K562 (cell line): ENCODE measurements at regions not wholly inside any gene's neighbourhood (a gene's known extent, or its start where the extent isn't known, plus 50 kb on each side); places are given as distances from the start of the nearest gene placed in this dataset.

Experiments used
- ATAC-seq: fragments of 200-7000 bp; cut with Tn5 transposase; 3 replicates; pipeline ENCODE4 v1.9.1; 2020; ENCODE audit warnings: moderate library complexity
- BruUV-seq: library from RNA; stranded (reverse); fragments of 400-500 nt; replicated peaks from 2 replicates; lab custom pipeline; 2021; lab: Mats Ljungman, UMichigan
- CTCF ChIA-PET: fragments of 300-600 bp; formaldehyde crosslinking; extraction: SDS; loops from one replicate; lab custom pipeline; 2021; ENCODE audit warnings: low intra/inter-chr PET ratio; lab: Yijun Ruan, JAX
- POLR2A ChIA-PET: fragments of 300-600, 350-650 bp; sonication (Branson Sonifier 250); formaldehyde crosslinking; extraction: SDS; loops from one replicate; lab custom pipeline; 2021; ENCODE audit warnings: antibody characterized with exemption, inconsistent platforms; lab: Yijun Ruan, JAX
- DNase-seq, 4 experiments: peaks; one replicate each; pipeline versions ENCODE4 v3.0.0 to v3.0.0-alpha.2; 2011 to 2018; ENCODE audit warnings: low spot score in 3 of 4, mixed read lengths in 3 of 4; ENCODE audit errors: extremely low read depth in 1 of 4
- FAIRE-seq: peaks from 2 replicates; lab custom pipeline; 2011; peaks lifted over from hg19 to GRCh38; lab: Jason Lieb, UNC
- H2AFZ ChIP-seq: 2 replicates; pipeline ENCODE4 v1.6.0; 2011; ENCODE audit warnings: low read depth, low read length, control low read depth, inconsistent platforms
- H3K27ac ChIP-seq: fragments of 200-600 bp; 3 replicates; pipeline ENCODE4 v1.8.0; 2011; ENCODE audit warnings: low read depth, mild to moderate bottlenecking, control low read depth, inconsistent platforms, low read length, moderate library complexity, mixed read lengths; ENCODE audit errors: extremely low read depth
- H3K27me3 ChIP-seq, 2 experiments: fragments of 300-600 bp in 1 of 2; 2 replicates in 1 of 2; 3 replicates in 1 of 2; pipeline versions ENCODE4 v1.6.0 to v1.8.0; 2011; ENCODE audit warnings: inconsistent platforms in 2 of 2, low read length in 2 of 2, mild to moderate bottlenecking in 1 of 2, mixed read lengths in 1 of 2, moderate library complexity in 1 of 2; ENCODE audit not compliant: control insufficient read depth in 2 of 2, insufficient read depth in 2 of 2
- H3K36me3 ChIP-seq: fragments of 300-600 bp; 3 replicates; pipeline ENCODE4 v1.8.0; 2011; ENCODE audit warnings: mild to moderate bottlenecking, low read length, inconsistent platforms; ENCODE audit not compliant: control insufficient read depth, insufficient read depth
- H3K4me1 ChIP-seq, 2 experiments: fragments of 200-600 bp in 1 of 2; replicated peaks in 1 of 2; 2 replicates in 1 of 2; 3 replicates in 1 of 2; pipeline versions ENCODE4 v1.5.1 to v1.8.0; 2011; ENCODE audit warnings: inconsistent platforms in 2 of 2, low read length in 2 of 2, mild to moderate bottlenecking in 1 of 2, mixed read lengths in 1 of 2, moderate library complexity in 1 of 2; ENCODE audit not compliant: control insufficient read depth in 2 of 2, insufficient read depth in 2 of 2
- H3K4me2 ChIP-seq: 2 replicates; pipeline ENCODE4 v1.6.1; 2011; ENCODE audit warnings: low read length, control low read depth, inconsistent platforms, mixed read lengths; ENCODE audit not compliant: insufficient read depth
- H3K4me3 ChIP-seq: fragments of 200-600 bp; sonication (generic), shearing (Covaris generic); 2 replicates; pipeline ENCODE4 v1.5.1; 2016; ENCODE audit warnings: control low read depth, inconsistent platforms
- H3K79me2 ChIP-seq: fragments of 200-600 bp; 3 replicates; pipeline ENCODE4 v1.8.0; 2011; ENCODE audit warnings: low read length, inconsistent platforms; ENCODE audit not compliant: control insufficient read depth, insufficient read depth
- H3K9ac ChIP-seq, 2 experiments: 2 replicates each; pipeline versions ENCODE4 v1.6.0 to v1.6.1; 2011; ENCODE audit warnings: low read depth in 2 of 2, low read length in 2 of 2, control low read depth in 1 of 2, inconsistent platforms in 1 of 2, mild to moderate bottlenecking in 1 of 2, mixed read lengths in 1 of 2; ENCODE audit not compliant: insufficient read depth in 1 of 2
- H3K9me1 ChIP-seq: one replicate; pipeline ENCODE4 v1.6.0; 2011; ENCODE audit warnings: inconsistent platforms, mild to moderate bottlenecking, low read length, moderate library complexity; ENCODE audit not compliant: control insufficient read depth, insufficient read depth
- H3K9me3 ChIP-seq: replicated peaks from 2 replicates; pipeline ENCODE4 v1.5.1; 2011; ENCODE audit warnings: low read depth, low read length, inconsistent platforms; ENCODE audit not compliant: control insufficient read depth, insufficient read depth
- H4K20me1 ChIP-seq: replicated peaks from 2 replicates; pipeline ENCODE4 v1.6.1; 2011; ENCODE audit warnings: low read length, inconsistent platforms, mixed read lengths; ENCODE audit not compliant: control insufficient read depth, insufficient read depth
- CEBPZ ChIP-seq: fragments of 150-350 bp; IDR thresholded peaks from 2 replicates; pipeline ENCODE4 v1.6.1; 2014; ENCODE audit warnings: low read depth, mild to moderate bottlenecking, low read length, borderline replicate concordance
- DPF2 ChIP-seq: fragments of 450-650 bp; IDR thresholded peaks from 2 replicates; pipeline ENCODE4 v1.6.1; 2016
- ILK ChIP-seq: fragments of 450-650 bp; IDR thresholded peaks from 2 replicates; pipeline ENCODE4 v1.6.1; 2016; ENCODE audit warnings: missing genetic modification characterization, low read depth, mild to moderate bottlenecking, missing compliant biosample characterization, moderate library complexity, borderline replicate concordance
- IRF1 ChIP-seq: sonication (generic); formaldehyde crosslinking; IDR thresholded peaks from 2 replicates; pipeline ENCODE4 v1.8.0; 2022; ENCODE audit warnings: missing genetic modification reagents, mild to moderate bottlenecking, borderline replicate concordance
- ZNF311 ChIP-seq: fragments of 250-450 bp; sonication (Bioruptor Pico); IDR thresholded peaks from 2 replicates; pipeline ENCODE4 v1.4.0; 2020; ENCODE audit warnings: mild to moderate bottlenecking, moderate library complexity
- ZZZ3 ChIP-seq: fragments of 450-650 bp; IDR thresholded peaks from 2 replicates; pipeline ENCODE4 v1.6.1; 2016; ENCODE audit warnings: antibody characterized with exemption, mild to moderate bottlenecking, moderate library complexity
- WGBS: fragments of 100-300 bp; shearing (Covaris generic); methylation state at CpG from one replicate; pipeline ENCODE4 v1.1.6; 2016; ENCODE audit warnings: low coverage, mixed read lengths; ENCODE audit not compliant: insufficient coverage; ENCODE audit errors: missing lambda C conversion rate; 5-methylcytosine and 5-hydroxymethylcytosine counted together
- in situ Hi-C: fragments of 300-500 bp; cut with MboI; formaldehyde crosslinking; loops from 4 replicates; pipeline ENCODE4 v1.15.0; 2018; ENCODE audit warnings: inconsistent platforms, mixed read lengths
- intact Hi-C: fragments of 100-400 bp; cut with micrococcal nuclease; formaldehyde crosslinking; loops from 2 replicates; pipeline ENCODE4 v1.14.2; 2022

GRCh38 chr15:38824719-38825118, 260.1 kb upstream of the RASGRP1 start:
- Histone ChIP-seq H3K79me2 (no peaks in the 10 kb centered on the region), H3K4me3 (no peak overlapping the region), H4K20me1 (no peaks in the 10 kb centered on the region), H3K27me3 (no peaks in the 10 kb centered on the region; a peak in 1 of 5 replicates), H2AFZ (no peak overlapping the region), H3K4me2 (no peak overlapping the region), H3K36me3 (no peaks in the 10 kb centered on the region), H3K9ac (no peak overlapping the region), H3K4me1 (no peaks in the 10 kb centered on the region), H3K27ac (no peak overlapping the region), H3K9me1 (no peaks in the 10 kb centered on the region), H3K9me3 (no peaks in the 10 kb centered on the region)
- BruUV-seq = no TSS peak
- in situ Hi-C loops (loop anchor here (25.0 kb wide), 1 partner anchor 763 kb away; the partner anchor contains the start of gene THBS1), intact Hi-C loops (no loop called here)
- TF ChIP-seq ZZZ3 (no peak), ILK (tag) (no peak), ZNF311 (CRISPR knock-in tag) (no peak), IRF1 (CRISPR knock-in tag) (no peak), DPF2 (no peak), CEBPZ (no peak)
- ATAC-seq (no peak), DNase-seq (no peak), FAIRE-seq (no peak)
- POLR2A ChIA-PET = no interaction called here
- WGBS = 4% methylated on average over 3 of the region's 3 CpGs
- CTCF ChIA-PET = no interaction called here
